GM12878 (cell line): ENCODE measurements at regions not wholly inside any gene's neighbourhood (a gene's known extent, or its start where the extent isn't known, plus 50 kb on each side); places are given as distances from the start of the nearest gene placed in this dataset.

Experiments used
- CHD2 ChIP-seq: IDR thresholded peaks from 2 replicates; pipeline ENCODE4 v1.6.1; 2011; ENCODE audit warnings: low read depth, low read length, improper control_type of control experiment, borderline replicate concordance
- JUND ChIP-seq: IDR thresholded peaks from 2 replicates; pipeline ENCODE4 v1.6.1; 2012; ENCODE audit warnings: low read depth, mild to moderate bottlenecking, low read length, improper control_type of control experiment, moderate library complexity
- MXI1 ChIP-seq: fragments of 150-350 bp; IDR thresholded peaks from 2 replicates; pipeline ENCODE4 v1.6.1; 2011; ENCODE audit warnings: low read depth, mild to moderate bottlenecking, inconsistent platforms, low read length, improper control_type of control experiment
- POLR2AphosphoS5 ChIP-seq: IDR thresholded peaks from 2 replicates; pipeline ENCODE4 v1.6.1; 2011; ENCODE audit warnings: mild to moderate bottlenecking, low read length, inconsistent platforms
- TAF1 ChIP-seq: IDR thresholded peaks from 2 replicates; pipeline ENCODE4 v1.6.1; 2011; ENCODE audit warnings: mild to moderate bottlenecking, low read depth, low read length, borderline replicate concordance
- YY1 ChIP-seq: IDR thresholded peaks from 2 replicates; pipeline ENCODE4 v1.6.1; 2011; ENCODE audit warnings: low read depth, mild to moderate bottlenecking, low read length
- TF ChIP-seq, protein P1 (sequence below): fragments of 450-650 bp; IDR thresholded peaks from 2 replicates; pipeline ENCODE4 v1.6.1; 2016; ENCODE audit warnings: mild to moderate bottlenecking, moderate library complexity, borderline replicate concordance
- TF ChIP-seq, protein P2 (sequence below): IDR thresholded peaks from 2 replicates; pipeline ENCODE4 v1.6.1; 2012; ENCODE audit warnings: low read depth, low read length, improper control_type of control experiment

DNA sequence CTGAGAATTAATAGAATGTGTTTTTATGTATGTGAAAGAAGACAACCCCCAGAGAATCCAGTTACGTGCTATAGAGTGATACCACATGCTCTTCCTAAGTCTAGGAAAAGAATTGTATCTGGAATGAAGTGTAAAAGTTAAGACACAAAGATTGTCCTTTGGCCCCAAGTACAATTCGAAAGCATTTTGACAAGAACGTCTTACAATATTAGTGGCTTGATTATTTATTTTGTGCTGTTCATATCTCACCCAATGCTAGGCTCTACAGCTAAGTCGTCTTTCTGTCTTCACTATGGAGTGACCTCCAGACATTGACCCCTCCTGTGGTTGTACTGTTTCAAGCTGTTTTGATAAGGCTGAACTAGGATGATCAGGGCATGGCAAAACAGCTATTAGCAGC, 345.7 kb upstream of the C2CD4B start:
- TF ChIP-seq MXI1 (no peak), YY1 (no peak), JUND (no peak), CHD2 (no peak), POLR2AphosphoS5 (no peak), TAF1 (no peak)
- TF ChIP-seq, protein P1, sequence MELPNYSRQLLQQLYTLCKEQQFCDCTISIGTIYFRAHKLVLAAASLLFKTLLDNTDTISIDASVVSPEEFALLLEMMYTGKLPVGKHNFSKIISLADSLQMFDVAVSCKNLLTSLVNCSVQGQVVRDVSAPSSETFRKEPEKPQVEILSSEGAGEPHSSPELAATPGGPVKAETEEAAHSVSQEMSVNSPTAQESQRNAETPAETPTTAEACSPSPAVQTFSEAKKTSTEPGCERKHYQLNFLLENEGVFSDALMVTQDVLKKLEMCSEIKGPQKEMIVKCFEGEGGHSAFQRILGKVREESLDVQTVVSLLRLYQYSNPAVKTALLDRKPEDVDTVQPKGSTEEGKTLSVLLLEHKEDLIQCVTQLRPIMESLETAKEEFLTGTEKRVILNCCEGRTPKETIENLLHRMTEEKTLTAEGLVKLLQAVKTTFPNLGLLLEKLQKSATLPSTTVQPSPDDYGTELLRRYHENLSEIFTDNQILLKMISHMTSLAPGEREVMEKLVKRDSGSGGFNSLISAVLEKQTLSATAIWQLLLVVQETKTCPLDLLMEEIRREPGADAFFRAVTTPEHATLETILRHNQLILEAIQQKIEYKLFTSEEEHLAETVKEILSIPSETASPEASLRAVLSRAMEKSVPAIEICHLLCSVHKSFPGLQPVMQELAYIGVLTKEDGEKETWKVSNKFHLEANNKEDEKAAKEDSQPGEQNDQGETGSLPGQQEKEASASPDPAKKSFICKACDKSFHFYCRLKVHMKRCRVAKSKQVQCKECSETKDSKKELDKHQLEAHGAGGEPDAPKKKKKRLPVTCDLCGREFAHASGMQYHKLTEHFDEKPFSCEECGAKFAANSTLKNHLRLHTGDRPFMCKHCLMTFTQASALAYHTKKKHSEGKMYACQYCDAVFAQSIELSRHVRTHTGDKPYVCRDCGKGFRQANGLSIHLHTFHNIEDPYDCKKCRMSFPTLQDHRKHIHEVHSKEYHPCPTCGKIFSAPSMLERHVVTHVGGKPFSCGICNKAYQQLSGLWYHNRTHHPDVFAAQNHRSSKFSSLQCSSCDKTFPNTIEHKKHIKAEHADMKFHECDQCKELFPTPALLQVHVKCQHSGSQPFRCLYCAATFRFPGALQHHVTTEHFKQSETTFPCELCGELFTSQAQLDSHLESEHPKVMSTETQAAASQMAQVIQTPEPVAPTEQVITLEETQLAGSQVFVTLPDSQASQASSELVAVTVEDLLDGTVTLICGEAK: no peak
- TF ChIP-seq, protein P2, sequence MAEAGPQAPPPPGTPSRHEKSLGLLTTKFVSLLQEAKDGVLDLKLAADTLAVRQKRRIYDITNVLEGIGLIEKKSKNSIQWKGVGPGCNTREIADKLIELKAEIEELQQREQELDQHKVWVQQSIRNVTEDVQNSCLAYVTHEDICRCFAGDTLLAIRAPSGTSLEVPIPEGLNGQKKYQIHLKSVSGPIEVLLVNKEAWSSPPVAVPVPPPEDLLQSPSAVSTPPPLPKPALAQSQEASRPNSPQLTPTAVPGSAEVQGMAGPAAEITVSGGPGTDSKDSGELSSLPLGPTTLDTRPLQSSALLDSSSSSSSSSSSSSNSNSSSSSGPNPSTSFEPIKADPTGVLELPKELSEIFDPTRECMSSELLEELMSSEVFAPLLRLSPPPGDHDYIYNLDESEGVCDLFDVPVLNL: no peak
